HG03469 (cell line): ENCODE measurements at regions not wholly inside any gene's neighbourhood (a gene's known extent, or its start where the extent isn't known, plus 50 kb on each side); places are given as distances from the start of the nearest gene placed in this dataset.

Experiments
- ATAC-seq: cut with Tn5 transposase; IDR thresholded peaks from one replicate; pipeline ENCODE4 v1.9.1; 2021; ENCODE audit warnings: mild to moderate bottlenecking, moderate library complexity, moderate number of reproducible peaks; ENCODE audit not compliant: unreplicated experiment

- ATAC-seq, result no peak
Measured at GRCh38 chr17:77687417-77687816, 271.1 kb upstream of the TNRC6C start.

GRCh38 chr17:77687921-77688320 is 270.6 kb upstream of the TNRC6C start:
- ATAC-seq, result no peak

GRCh38 chr17:77688369-77688768 is 270.1 kb upstream of the TNRC6C start:
- ATAC-seq, result no peak

- ATAC-seq, result no peak
Measured at GRCh38 chr17:77690271-77691161, 268.0 kb upstream of the TNRC6C start.

GRCh38 chr17:77691216-77692085 is 267.1 kb upstream of the TNRC6C start:
- ATAC-seq, result no peak

GRCh38 chr17:77692571-77693161 is 265.8 kb upstream of the TNRC6C start:
- no peak for ATAC-seq

GRCh38 chr17:77693301-77693700 is 265.2 kb upstream of the TNRC6C start:
- ATAC-seq, result no peak

GRCh38 chr17:77693776-77694175 is 264.7 kb upstream of the TNRC6C start:
- ATAC-seq, result no peak

- ATAC-seq, result no peak
Measured at GRCh38 chr17:77694391-77695363, 263.8 kb upstream of the TNRC6C start.

GRCh38 chr17:77695386-77695785 is 263.1 kb upstream of the TNRC6C start:
- ATAC-seq, result no peak

- ATAC-seq, result no peak
Measured at GRCh38 chr17:77696151-77696720, 262.3 kb upstream of the TNRC6C start.

- no peak for ATAC-seq
Measured at GRCh38 chr17:77696721-77697460, 261.6 kb upstream of the TNRC6C start.

- ATAC-seq, result no peak
Measured at GRCh38 chr17:77697480-77698400, 260.8 kb upstream of the TNRC6C start.

GRCh38 chr17:77698903-77699623 is 259.4 kb upstream of the TNRC6C start:
- no peak for ATAC-seq

- no peak for ATAC-seq
Measured at GRCh38 chr17:77700165-77700881, 258.2 kb upstream of the TNRC6C start.

GRCh38 chr17:77701996-77702395 is 256.5 kb upstream of the TNRC6C start:
- ATAC-seq, result no peak
